ENCODE measurements at regions not wholly inside any gene's neighbourhood (a gene's known extent, or its start where the extent isn't known, plus 50 kb on each side); places are given as distances from the start of the nearest gene placed in this dataset.

DNA sequence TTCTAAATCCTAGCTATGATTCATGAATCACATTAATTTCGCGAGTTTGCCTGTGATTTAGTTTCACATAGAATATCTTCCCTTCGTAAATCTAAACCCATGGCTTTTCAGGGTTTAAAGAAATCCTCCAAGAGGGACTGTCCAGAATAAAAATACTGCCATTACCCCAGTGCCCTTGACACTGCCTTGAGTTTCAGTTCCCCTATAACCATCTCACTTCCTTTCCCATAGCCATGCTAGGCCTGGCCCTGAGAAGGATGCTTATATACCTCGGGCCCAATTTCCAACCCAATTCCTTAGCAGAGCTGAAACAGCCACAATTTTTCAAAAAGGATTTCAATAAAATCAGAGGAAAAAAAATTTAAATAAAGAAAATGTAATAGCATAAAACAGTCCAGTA, 697.3 kb downstream of the FRK start:
- FAIRE-seq (no peak), DNase-seq (ENCODE audit: insufficient read length, low spot score) (no peak)
- TF ChIP-seq, protein P1, sequence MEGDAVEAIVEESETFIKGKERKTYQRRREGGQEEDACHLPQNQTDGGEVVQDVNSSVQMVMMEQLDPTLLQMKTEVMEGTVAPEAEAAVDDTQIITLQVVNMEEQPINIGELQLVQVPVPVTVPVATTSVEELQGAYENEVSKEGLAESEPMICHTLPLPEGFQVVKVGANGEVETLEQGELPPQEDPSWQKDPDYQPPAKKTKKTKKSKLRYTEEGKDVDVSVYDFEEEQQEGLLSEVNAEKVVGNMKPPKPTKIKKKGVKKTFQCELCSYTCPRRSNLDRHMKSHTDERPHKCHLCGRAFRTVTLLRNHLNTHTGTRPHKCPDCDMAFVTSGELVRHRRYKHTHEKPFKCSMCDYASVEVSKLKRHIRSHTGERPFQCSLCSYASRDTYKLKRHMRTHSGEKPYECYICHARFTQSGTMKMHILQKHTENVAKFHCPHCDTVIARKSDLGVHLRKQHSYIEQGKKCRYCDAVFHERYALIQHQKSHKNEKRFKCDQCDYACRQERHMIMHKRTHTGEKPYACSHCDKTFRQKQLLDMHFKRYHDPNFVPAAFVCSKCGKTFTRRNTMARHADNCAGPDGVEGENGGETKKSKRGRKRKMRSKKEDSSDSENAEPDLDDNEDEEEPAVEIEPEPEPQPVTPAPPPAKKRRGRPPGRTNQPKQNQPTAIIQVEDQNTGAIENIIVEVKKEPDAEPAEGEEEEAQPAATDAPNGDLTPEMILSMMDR (IDR thresholded peaks at IDR 0.05; ENCODE audit: insufficient read depth, missing control alignments), result no peak

GRCh38 chr6:115362234-115362633, 698.5 kb downstream of the FRK start:
- TF ChIP-seq, protein P1 (IDR thresholded peaks at IDR 0.05; ENCODE audit: insufficient read depth, missing control alignments), result no peak
- no peak for DNase-seq (ENCODE audit: insufficient read length, low spot score)
- no peak for FAIRE-seq

DNA sequence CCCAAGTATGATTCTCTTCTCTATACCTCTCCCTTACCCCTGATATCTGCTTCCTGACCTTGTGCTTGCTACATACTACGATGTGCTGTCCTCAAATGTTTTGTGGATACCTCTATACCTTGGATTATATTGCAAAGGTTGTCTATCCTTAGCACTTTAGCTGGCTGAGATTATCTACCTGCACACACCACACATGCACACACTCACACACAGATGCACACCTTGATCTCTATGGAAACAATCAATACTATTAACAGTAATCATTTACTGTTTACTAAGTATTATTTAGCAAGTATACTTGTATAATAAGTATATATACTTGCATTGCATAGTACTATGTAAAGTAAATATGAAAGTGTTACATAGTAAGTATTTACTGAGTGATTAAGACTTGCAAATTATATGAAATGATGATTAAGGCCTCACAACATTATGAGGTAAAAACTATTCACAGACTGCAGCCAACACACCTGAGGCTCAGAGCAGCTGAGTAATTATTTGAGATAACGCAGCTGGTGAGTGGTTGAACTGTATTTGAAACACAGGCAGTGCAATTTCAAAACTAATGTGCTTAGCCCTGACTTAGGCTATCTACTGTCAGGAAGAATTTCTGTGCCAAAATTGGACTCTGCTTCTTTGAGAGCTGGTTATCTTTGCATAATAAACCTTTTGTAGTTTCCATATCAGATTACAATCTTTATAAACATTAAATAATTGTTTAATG, 699.9 kb downstream of the FRK start:
- TF ChIP-seq, protein P1 (IDR thresholded peaks at IDR 0.05; ENCODE audit: insufficient read depth, missing control alignments), result no peak
- FAIRE-seq (no peak), DNase-seq (ENCODE audit: insufficient read length, low spot score) (no peak)

- DNase-seq (ENCODE audit: insufficient read length, low spot score) (no peak), FAIRE-seq (no peak)
- TF ChIP-seq, protein P1 (IDR thresholded peaks at IDR 0.05; ENCODE audit: insufficient read depth, missing control alignments), result no peak
Observed at GRCh38 chr6:115358616-115359015, 702.1 kb downstream of the FRK start.

GRCh38 chr6:115356371-115356770, 704.3 kb downstream of the FRK start:
- TF ChIP-seq, protein P1 (IDR thresholded peaks at IDR 0.05; ENCODE audit: insufficient read depth, missing control alignments), result no peak
- no peak for DNase-seq (ENCODE audit: insufficient read length, low spot score)
- FAIRE-seq, result no peak

DNA sequence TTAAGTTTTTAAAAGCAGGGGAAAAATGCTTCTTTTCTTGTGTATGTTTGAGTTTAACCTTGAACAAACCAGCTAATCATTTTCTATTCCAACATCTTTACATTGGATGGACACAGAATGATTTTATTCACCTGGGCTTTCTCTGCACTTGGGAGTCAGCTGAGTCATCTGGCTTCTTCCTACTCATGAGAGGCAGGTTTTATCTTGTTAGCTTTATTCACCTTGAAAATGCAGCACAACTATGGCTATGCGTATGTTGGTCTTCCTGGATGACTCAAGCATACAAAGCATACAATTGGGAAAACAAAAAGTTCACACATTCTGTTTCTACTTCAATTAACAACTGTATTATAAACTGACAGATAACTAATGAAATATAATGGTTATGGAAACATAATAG, 737.7 kb downstream of the FRK start:
- DNase-seq (ENCODE audit: insufficient read length, low spot score), result no peak
- TF ChIP-seq, protein P1 (IDR thresholded peaks at IDR 0.05; ENCODE audit: insufficient read depth, missing control alignments), result no peak
- FAIRE-seq, result no peak

GRCh38 chr6:115319823-115320222, 740.9 kb downstream of the FRK start:
- FAIRE-seq (no peak), DNase-seq (ENCODE audit: insufficient read length, low spot score) (no peak)
- TF ChIP-seq, protein P1 (IDR thresholded peaks at IDR 0.05; ENCODE audit: insufficient read depth, missing control alignments), result no peak
